ENCODE measurements at regions not wholly inside any gene's neighbourhood (a gene's known extent, or its start where the extent isn't known, plus 50 kb on each side); places are given as distances from the start of the nearest gene placed in this dataset.

DNA sequence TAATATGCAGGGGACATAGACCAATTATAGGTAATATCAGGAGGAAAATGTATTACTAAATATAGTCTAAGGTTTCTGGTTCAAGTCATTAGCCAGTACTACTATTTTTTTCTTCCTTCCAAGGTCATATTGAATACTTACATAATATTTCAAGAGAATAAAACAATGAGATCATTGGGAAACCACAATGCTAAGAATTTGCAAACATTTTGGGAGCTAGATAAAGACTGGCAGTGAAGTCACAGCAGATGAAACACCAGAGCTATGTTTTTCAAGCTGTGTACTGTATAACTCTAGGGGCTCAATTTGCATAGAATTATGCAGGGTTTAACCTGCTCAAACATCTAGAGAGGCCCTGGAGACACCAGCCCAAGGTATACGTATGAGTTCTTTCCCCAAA, 80.5 kb upstream of the KCNH7 start:
- TF ChIP-seq, protein P1, sequence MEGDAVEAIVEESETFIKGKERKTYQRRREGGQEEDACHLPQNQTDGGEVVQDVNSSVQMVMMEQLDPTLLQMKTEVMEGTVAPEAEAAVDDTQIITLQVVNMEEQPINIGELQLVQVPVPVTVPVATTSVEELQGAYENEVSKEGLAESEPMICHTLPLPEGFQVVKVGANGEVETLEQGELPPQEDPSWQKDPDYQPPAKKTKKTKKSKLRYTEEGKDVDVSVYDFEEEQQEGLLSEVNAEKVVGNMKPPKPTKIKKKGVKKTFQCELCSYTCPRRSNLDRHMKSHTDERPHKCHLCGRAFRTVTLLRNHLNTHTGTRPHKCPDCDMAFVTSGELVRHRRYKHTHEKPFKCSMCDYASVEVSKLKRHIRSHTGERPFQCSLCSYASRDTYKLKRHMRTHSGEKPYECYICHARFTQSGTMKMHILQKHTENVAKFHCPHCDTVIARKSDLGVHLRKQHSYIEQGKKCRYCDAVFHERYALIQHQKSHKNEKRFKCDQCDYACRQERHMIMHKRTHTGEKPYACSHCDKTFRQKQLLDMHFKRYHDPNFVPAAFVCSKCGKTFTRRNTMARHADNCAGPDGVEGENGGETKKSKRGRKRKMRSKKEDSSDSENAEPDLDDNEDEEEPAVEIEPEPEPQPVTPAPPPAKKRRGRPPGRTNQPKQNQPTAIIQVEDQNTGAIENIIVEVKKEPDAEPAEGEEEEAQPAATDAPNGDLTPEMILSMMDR (IDR thresholded peaks at IDR 0.05; ENCODE audit: control insufficient read depth, extremely low read depth, insufficient read depth) = no peak
- H3K4me3 ChIP-seq (ENCODE audit: low read depth, low read length) = no peak overlapping the region
- no peak for DNase-seq (ENCODE audit: low read depth)

DNA sequence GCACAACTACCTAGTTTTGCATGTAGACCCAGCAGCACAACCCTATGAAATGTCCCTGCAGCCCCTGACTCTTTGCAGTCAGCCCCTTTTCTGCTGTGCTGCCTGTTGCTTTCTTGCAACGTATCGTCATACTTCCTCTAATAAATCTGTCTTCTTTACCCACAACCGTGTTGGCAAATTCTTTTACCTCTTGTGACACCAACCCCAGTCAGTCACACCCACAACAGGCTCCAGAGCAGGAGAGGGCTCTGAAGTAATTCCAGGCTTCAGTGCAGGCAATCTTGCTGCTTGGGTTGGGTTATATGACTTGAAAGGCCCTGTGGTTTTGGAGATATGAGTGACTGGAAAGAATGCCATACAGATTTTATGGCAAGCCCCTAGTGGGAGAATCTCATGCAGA, 79.1 kb upstream of the KCNH7 start:
- no peak for DNase-seq (ENCODE audit: low read depth)
- no peak overlapping the region for H3K4me3 ChIP-seq (ENCODE audit: low read depth, low read length)
- TF ChIP-seq, protein P1 (IDR thresholded peaks at IDR 0.05; ENCODE audit: control insufficient read depth, extremely low read depth, insufficient read depth) = no peak

DNA sequence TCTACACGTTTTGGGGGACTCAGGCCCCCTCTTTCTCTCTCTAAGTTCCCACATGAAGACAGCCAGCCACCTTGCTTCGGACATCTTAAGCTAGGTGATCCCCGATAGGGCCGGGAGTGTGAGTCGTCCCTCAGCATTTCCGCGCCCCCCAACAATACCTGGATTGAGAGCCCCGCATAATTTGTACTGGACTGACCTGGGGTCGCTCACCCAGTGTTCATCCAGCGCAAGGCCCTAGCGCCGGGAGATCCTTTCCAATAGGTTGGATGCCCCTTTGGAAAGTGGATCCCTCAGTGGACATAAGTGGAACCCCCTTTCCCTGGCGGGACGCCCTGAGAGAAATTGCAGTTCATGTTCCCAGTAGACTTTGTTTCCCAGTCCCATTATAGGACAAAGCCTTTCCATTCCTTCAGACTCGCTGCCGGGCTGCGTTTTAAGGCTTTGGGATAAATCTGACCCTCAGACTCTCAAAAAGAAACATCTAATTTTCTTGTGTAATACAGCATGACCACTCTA, 77.8 kb upstream of the KCNH7 start:
- TF ChIP-seq, protein P1 (IDR thresholded peaks at IDR 0.05; ENCODE audit: control insufficient read depth, extremely low read depth, insufficient read depth) = no peak
- no peak overlapping the region for H3K4me3 ChIP-seq (ENCODE audit: low read depth, low read length)
- DNase-seq (ENCODE audit: low read depth) = no peak

DNA sequence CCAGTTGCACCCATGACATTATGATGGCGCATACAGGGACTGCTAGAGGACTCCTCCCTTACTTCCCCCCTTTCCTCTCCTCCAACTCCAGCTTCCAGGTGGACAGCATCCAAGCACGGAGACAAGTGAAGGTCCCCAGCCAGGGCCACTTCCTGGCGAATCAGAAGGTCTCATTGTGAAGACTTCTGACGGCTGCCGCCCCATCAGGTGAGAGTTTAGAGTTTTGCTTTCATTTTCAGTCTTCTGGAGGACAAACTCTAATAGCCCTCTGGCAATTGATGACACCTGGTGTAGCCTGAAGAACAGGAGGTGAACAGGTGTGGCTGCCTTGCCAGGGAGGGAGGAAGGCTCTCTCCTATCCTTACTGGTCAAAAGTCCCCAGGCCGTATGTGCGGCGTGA, 77.3 kb upstream of the KCNH7 start:
- no peak for DNase-seq (ENCODE audit: low read depth)
- H3K4me3 ChIP-seq (ENCODE audit: low read depth, low read length) = peak overlapping the region; percentile 30
- TF ChIP-seq, protein P1 (IDR thresholded peaks at IDR 0.05; ENCODE audit: control insufficient read depth, extremely low read depth, insufficient read depth) = no peak

DNA sequence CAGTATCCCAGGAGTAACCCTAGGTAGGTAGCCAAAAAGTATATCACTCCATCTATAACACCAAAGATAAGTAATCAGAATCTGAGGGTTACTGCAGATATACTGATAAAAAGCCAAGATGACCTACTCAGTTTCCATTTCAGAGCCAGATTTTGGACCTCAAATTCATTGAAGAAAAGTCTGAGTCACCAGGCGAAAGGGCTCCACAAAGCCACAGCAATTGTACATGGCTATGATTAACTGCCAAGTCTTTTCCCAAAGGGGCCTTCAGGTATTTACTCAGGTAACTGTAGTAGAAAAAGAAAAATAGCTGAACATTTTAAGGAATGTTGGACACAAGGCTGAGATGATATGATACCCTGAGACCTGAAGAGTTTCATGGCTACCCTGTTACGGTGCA, 75.6 kb upstream of the KCNH7 start:
- H3K4me3 ChIP-seq (ENCODE audit: low read depth, low read length) = no peak overlapping the region
- DNase-seq (ENCODE audit: low read depth) = no peak
- TF ChIP-seq, protein P1 (IDR thresholded peaks at IDR 0.05; ENCODE audit: control insufficient read depth, extremely low read depth, insufficient read depth) = no peak

DNA sequence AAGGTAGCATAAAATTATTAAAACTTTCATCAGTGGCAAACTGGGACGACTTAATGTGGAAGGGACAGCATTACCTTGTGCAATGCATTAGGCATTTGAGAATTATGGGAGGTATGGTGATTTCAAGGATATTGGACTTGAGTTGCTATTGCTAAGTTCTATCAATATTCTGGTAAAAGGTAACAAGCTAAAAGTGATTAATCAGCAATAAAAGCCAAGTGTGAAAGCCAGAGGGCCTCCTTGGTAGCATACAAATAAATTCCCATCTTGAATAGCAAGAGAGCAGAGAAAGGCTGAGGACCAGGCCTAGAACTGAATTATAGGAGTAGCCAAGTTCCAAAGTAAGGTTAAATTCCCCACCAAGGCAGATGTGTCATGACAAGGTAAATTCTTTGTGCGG, 74.2 kb upstream of the KCNH7 start:
- DNase-seq (ENCODE audit: low read depth) = no peak
- TF ChIP-seq, protein P1 (IDR thresholded peaks at IDR 0.05; ENCODE audit: control insufficient read depth, extremely low read depth, insufficient read depth) = no peak
- no peak overlapping the region for H3K4me3 ChIP-seq (ENCODE audit: low read depth, low read length)

DNA sequence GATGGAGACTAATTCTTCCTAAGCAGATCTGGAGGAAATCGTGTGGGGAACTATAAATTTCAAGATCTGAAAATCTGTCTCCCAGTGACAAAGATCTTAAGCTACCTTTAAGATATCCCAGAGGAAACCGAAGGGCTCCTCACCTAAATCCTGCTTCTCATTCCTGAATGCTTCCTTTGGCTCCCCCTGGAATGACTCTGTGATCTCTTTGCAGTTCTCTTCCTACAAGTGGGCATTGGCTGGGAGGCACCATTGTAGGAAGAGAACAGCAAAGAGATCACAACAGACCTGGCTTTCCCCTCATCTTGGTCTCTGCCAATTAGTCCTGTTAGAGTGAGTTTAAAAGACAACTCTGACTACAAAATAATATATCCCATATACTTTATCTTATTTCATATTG, 70.0 kb upstream of the KCNH7 start:
- TF ChIP-seq, protein P1 (IDR thresholded peaks at IDR 0.05; ENCODE audit: control insufficient read depth, extremely low read depth, insufficient read depth) = no peak

More for the DNA sequence above, 70.0 kb upstream of the KCNH7 start:
- H3K4me3 ChIP-seq (ENCODE audit: low read depth, low read length) = no peak overlapping the region
- no peak for DNase-seq (ENCODE audit: low read depth)
